ENCODE measurements at regions not wholly inside any gene's neighbourhood (a gene's known extent, or its start where the extent isn't known, plus 50 kb on each side); places are given as distances from the start of the nearest gene placed in this dataset.
"Not testable (repeated sequence)": the region's sequence is repeated elsewhere in the genome, so short reads cannot be mapped to it uniquely, and the experiment has no call there.

DNA sequence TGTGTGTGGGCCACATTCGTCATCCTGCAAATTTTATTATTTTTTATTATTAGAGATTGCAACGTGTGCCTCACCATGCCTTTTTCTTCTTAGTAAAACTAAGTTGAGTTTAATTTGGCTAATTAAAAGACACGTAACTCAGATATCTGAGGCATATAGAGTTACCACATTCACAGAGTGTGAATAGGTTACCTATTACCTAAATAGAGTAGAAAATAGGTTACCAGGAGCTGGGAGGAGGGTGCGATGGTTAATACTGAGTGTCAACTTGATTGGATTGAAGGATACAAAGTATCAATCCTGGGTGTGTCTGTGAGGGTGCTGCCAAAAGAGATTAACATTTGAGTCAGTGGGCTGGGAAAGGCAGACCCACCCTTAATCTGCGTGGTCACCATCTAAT, 116.3 kb upstream of the CARD11 start:
- DNase-seq = not testable (repeated sequence)

- DNase-seq = no peak
These were observed 118.6 kb upstream of the CARD11 start for GRCh38 chr7:3162289-3162688.

GRCh38 chr7:3162798-3163197, 119.1 kb upstream of the CARD11 start:
- DNase-seq = not testable (repeated sequence)

- DNase-seq = no peak
These were observed 120.7 kb upstream of the CARD11 start for GRCh38 chr7:3164380-3164792.

DNA sequence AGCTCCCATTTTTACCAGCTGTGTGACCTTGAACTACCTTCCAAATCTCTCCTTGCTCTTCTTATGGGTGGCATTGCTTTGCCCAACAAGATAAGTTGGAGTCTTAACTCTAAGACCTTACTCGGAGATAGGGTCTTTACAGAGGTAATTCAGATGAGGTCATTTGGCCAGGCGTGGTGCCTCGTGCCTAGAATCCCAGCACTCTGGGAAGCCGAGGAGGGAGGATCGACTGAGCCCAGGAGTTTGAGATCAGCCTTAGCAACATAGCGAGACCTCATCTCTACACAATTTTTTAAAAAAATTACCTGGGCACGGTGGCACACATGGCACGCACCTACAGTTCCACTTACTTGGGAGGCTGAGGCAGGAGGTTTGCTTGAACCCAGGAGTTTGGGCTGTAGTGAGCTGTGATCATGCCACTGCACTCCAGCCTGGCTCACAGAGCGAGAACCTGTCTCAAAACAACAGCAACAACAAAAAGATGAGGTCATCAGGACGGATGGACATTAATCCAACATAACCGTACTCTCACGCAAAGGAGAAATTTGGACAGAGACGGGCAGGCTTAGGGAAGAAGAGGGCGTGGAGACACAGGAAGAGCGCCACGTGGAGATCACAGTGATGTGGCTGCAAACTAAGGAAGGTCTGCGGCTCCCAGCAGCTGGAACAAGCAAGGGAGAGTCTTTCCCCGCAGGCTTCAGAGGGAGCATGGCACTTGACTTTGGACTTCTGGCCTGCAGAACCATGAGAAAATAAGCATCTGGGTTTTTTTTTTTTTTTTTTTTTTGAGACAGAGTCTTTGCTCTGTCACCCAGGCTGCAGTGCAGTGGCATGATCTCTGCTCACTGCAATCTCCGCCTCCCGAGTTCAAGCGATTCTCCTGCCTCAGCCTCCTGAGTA, 122.3 kb upstream of the CARD11 start:
- no peak for DNase-seq

DNA sequence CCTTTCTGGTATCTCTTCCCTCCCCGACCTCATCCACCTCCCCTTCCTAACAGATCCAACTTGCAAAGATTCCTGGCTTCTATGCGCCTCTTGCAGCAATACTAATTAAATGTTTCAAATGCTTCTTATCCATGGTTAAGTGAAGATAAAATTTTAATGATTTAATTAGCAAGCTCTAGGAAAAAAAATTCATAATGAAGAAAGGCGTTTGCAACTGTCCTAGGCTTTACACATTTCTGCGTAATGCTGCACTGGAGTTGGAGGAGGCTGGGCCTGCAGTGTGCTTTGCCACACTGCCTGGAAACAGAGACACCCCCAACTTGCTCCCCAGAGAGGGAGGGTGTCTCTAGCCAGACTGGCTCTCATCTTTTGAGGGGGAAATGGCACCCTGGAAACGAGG, 123.9 kb upstream of the CARD11 start:
- no peak for DNase-seq

DNA sequence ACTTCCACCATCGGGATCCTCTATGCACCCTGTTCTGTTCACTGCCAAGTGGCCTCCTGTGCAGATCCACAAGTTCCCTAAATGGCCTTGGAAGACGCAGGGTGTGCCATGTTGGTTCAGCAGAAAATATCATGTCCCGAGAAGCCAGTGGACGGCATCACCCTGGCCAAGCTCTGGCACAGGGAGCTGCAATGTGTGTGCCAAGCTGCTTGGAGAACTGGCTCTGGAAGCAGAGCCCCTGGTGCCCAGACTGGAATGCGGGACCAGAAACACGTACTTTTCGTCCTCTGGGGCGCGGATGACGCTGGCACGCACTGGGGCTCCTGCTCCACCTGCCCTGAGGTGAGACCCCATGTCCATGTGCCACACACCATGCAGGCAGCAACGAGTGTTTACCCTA, 124.7 kb upstream of the CARD11 start:
- no peak for DNase-seq

- DNase-seq = no peak
These were observed 125.2 kb upstream of the CARD11 start for GRCh38 chr7:3168869-3169268.

DNA sequence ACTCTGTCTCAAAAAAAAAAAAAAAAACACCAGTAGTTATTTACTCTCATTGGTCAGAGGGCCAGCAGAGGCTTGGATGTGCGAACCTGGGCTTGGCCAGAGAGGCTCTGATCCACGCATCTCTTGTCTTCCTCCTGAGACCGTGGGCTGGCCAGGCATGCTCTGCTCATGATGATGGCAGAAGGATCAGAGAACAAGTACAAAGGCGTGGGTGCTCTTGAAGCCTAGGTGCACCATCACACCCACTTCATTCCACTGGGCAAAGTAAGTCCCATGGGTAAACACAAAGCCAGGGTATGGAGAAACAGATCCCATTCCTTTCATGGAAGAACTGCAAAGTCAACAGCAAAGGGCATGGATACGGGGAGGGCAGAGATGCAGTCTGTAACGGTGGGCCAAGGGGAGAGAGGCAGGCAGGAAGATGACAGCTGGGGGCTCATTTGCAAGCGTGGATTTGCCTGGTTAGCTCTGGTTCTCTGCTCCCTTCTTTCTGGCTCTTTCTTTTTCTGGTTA, 128.2 kb upstream of the SDK1 start:
- no peak for DNase-seq

DNA sequence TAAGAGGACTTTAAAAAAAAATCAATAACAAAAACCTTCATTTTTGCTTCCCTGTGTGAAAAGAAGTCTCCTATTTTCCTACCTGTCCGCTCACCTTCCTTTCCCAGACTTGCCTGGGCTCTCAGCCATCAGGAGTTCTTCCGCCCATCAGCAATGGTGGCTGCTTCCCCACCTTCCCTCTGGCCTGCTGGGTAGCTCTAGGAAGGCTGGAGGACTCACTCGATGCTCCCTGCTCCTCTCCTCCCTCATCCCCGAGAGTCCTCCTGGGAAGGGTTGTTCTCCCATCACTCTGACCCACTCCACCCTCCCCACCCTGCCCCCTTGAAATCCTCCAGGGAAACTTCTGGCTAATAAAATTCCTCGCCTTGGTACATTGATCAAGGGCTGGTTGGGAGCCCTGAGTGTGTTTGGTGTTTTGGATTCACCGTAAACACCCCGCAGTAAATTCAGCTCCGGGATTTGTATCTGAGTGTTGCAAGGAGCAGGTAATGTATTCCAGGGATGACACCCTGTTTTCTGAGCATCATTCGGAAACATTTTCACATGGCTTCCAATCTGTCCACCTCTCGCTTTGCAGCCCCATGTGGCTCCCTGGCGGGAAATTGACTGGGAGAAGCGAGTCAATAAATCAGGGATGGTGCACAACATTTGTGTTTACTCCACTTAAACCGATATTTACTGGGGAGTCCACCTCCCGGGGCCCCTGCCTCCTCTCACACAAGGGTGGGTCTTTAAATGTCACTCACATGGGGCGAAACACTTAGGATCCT, 126.4 kb upstream of the SDK1 start:
- DNase-seq = no peak

- no peak for DNase-seq
These were observed 125.7 kb upstream of the SDK1 start for GRCh38 chr7:3175285-3175902.

DNA sequence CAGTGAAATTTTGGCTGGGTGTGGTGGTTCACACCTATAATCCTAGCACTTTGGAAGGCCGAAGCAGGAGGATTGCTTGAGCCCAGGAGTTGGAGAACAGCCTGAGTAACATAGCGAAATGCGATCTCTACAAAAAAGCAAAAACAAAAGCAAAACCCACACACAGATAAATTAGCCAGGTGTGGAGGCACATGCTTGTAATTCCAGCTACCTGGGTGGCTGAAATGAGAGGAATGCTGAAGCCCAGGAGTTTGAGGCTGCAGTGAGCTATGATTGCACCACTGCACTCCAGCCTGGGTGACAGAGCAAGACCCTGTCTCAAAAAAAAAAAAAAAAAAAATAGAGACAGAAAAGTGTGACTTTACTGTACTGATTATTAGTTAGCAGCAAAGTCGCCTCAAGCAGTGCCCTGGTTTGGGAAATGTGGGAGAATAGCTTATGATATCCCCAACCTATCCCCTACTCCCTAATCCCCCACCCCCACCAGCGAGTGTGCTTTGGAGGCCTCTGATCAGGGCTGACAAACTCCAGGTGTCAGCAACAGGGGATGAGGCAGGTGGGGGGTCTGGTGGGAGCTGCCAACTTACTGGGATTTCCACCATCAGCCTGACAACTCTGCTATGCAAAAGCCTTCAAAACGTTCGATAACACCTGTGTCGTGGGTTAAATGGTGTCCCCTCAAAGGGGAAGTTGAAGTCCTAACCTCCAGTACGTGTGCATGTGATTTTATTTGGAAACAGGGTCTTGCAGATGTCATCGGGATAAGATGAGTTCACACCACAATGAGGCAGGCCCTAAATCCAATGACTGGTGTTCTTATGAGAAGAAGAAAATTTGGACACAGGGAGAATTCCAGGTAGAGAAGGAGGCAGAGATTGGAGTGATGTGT, 124.7 kb upstream of the SDK1 start:
- no peak for DNase-seq

DNA sequence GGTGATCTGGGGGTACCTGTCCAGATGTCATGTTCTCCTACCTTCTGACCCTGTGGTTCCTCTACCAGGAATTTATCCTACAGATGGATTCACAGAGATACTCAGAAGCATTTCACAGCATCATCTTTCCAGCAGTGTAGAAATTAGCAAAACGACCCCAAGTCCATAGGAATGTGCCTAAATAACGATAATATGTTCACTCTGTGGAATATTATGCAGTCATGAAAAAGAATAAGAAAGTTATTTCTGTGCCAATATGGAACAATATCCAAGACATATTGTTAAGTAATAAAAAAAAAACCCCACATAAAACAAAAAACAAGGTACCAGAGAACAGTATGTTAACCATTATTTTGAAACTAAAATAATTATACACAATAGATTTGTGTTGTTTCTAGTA, 123.8 kb upstream of the SDK1 start:
- DNase-seq = no peak

- peak in 2 of 51 donors; percentile 5 to 9 for DNase-seq
These were observed 121.6 kb upstream of the SDK1 start for GRCh38 chr7:3179456-3179855.

DNA sequence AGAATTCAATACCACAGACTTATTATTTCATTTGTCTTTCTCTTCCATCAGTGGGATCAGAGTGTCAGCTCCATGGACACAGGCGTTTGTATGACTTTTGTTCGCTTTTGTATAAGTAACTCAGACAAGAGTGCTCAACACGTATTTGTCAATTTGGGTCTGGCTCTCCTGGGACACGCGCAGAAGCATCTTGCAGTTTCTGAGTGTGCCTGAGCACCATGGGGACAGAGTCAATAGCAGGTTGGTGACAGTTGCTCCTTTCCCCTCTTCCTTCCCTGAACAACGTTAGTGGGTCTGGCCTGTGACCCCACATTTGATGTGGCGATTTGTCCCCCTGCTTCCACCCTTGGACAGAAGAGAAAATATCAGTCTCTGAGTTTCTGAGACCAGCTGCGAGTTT, 120.4 kb upstream of the SDK1 start:
- DNase-seq = no peak

DNA sequence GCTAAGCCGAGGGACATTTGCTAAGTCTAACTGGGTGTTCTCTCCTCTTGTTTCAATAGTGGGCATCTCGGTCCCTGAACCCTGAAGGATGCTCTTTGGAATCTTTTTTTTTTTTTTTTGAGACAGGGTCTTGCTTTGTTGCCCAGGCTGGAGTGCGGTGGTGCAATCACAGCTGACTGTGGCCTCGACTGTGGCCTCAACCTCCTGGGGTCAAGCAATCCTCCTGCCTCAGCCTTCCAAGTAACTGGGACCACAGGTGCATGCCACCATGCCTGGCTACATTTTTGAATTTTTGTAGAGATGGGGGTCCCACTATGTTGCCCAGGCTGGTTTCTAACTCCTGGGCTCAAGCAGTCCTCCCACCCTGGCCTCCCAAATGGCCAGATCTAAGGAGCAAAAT, 119.0 kb upstream of the SDK1 start:
- not testable (repeated sequence) for DNase-seq

GRCh38 chr7:3187444-3188040, 113.5 kb upstream of the SDK1 start:
- DNase-seq = no peak

- no peak for DNase-seq
These were observed 112.1 kb upstream of the SDK1 start for GRCh38 chr7:3188946-3189345.

- no peak for DNase-seq
These were observed 109.5 kb upstream of the SDK1 start for GRCh38 chr7:3191548-3191947.

GRCh38 chr7:3192669-3193068, 108.4 kb upstream of the SDK1 start:
- no peak for DNase-seq

Measured in hypothalamus (tissue), 51 donors.